ENCODE measurements at regions not wholly inside any gene's neighbourhood (a gene's known extent, or its start where the extent isn't known, plus 50 kb on each side); places are given as distances from the start of the nearest gene placed in this dataset.

DNA sequence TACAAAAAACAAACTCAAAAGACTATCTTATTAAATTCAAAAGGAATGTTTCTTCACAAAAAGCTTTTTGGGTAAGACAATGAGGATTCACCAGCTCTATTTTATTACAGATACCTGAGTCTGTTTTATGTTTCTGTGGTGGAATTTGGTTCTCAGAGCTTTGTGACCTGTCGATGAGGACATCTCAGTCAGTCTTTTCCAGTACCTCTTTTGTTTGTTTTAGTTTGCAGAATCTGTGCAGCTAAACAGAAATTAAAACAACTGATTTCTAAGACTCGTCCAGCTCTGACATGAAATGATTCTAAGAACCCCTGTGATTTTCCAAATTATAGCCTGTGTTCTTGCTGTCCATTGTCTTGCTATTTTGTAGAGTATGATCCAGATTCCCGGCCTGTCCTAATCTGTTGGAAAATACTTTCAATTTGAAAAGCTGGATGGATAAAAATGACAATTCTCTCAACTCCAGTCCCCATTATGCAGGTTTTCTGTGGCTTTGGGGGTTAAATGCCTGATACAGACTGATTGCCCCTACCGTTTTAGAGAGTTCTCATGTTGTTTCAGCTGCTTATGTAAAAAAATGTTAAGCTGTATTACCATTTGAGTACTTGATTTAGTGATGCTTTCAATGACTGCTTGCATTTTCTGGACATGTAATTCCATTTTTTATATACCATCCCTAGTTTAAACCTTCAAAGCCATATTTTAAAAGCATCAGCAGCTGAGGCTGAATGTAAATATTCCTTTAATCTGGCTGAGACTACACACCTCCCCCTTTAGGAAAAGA, 94.2 kb upstream of the TAB2 start:
- in situ Hi-C loops (cut with HindIII; ENCODE audit: low pct_unique_long_range_greater_than_20kb, low sequenced_read_pairs): no loop called here
- no peak for DNase-seq (ENCODE audit: low read depth, low spot score)

DNA sequence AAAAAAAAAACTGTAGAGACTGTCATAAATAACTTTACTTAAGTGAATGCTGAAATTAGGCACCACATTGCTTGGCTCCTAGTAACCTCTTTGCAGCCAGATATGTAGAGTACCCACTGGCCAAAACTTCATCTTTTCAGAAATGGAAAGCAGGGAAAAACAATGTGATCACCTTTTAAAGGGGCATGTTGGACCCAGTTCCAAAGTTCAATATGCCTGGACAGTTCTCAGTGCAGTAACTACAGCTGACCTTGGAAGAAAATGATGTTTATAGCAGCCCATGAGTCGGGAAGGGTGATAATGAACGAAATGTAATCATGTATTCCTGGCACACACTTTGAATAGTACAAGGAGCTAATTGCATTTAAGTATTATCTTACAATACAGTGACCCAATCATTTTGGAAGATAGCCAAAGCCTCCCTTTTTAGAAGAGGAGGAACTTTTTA, 93.6 kb upstream of the TAB2 start:
- DNase-seq (ENCODE audit: low read depth, low spot score): no peak
- in situ Hi-C loops (cut with HindIII; ENCODE audit: low pct_unique_long_range_greater_than_20kb, low sequenced_read_pairs): no loop called here

DNA sequence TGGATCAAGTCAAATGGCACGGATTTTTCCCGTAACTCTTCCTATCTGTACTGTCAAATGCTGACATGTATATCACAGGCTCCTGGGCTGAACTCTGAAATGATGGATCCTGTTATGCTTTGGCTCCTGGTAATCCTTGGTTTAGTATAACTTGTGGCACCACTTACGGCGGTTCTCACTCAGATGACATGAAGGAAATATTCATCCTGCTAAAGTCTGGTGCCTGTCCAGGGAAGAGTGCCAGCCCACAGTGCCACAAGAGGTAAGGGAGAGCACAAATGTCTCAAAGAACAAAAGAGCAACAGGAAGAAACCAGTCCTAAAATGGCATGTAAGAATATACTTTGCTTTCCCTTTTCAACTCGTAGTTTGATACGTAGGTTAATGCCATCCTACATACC, 93.1 kb upstream of the TAB2 start:
- DNase-seq (ENCODE audit: low read depth, low spot score): no peak
- in situ Hi-C loops (cut with HindIII; ENCODE audit: low pct_unique_long_range_greater_than_20kb, low sequenced_read_pairs): no loop called here

DNA sequence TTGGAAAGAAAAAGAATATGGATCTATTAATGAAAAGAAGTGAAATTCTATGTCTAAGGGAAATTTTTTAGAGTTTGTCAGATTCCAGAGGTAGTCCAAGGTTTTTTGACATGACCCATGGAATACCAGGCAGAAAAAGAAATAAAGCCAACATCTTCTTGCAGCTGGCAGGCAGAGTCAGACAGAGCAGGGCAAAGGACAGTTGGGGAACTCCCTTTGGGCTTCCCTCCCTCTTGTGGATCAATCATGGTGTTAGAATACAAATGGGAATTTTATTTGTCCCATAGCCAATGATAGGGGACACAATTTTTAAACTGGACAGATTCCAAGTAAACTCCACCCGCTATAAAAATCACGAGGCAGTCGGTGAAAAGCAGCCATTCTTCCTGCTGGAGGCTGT, 92.1 kb upstream of the TAB2 start:
- in situ Hi-C loops (cut with HindIII; ENCODE audit: low pct_unique_long_range_greater_than_20kb, low sequenced_read_pairs): no loop called here
- no peak for DNase-seq (ENCODE audit: low read depth, low spot score)

DNA sequence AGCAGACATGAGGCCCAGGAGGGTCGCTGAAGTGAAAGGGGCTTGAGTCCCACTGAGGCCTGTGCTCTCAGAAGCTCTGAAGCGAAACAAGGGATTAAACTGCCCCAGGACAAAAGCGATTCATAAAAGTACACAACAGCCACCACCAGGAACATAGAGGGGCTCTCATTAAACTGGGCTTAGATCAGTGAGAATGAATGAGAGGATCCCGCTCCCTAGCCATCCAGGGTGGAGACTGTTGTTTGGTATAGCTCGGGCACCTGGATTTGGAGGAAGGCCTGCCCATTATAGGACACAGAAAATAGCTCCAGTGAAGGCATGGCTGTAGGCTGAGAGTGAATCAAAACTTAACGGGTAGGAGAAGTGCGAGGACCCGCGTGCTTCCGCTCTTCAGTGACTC, 91.6 kb upstream of the TAB2 start:
- DNase-seq (ENCODE audit: low read depth, low spot score): no peak
- in situ Hi-C loops (cut with HindIII; ENCODE audit: low pct_unique_long_range_greater_than_20kb, low sequenced_read_pairs): no loop called here

DNA sequence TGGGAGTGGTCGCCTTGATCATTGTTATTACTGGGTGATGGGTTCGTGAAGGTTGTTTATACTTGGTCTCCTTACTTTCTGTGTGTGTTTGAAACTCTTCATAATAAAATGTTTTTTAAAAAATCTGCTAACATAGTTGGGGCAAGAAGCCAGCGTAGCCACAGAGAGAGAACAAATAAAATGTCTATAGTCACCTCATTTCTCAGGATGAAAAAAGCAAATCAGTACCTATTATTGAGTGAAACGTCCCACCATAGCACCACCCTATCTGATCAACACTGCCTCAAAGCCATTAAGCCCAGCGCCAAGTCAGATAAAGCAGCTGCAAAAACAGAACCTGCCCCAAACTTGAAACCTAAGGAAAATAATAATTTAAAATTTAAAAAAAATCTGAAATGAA, 89.7 kb upstream of the TAB2 start:
- in situ Hi-C loops (cut with HindIII; ENCODE audit: low pct_unique_long_range_greater_than_20kb, low sequenced_read_pairs): no loop called here
- DNase-seq (ENCODE audit: low read depth, low spot score): no peak

DNA sequence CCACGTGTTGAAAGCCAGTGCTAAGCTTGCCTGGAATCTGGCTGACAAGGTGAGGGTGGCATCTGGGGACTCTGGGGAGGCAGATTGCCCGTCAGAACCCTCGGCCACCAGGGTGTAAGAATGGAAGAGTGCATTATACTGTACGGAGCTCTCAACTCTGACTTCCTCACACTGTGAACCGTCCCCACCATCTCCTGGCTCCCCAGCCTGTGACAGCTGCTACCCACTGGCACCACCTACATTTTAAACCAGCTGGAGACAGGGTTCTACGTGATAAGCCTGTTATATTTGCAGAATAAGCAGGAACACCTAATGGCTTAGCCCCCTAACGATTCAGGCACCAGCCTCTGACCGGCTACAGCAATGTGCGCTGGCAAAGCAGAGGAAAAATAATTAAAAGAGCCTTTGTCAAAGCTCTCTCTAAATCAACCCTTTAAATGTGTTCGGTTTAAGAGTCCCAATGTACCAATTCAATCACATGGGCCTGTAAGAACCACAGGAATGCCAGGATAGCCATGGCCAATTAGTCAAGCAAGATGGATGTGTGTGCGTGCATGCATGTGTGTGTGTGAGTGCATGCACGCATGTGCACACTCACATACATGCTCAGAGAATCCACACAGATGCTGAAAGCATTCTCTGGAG, 89.1 kb upstream of the TAB2 start:
- peak; percentile 11 for DNase-seq (ENCODE audit: low read depth, low spot score)
- in situ Hi-C loops (cut with HindIII; ENCODE audit: low pct_unique_long_range_greater_than_20kb, low sequenced_read_pairs): no loop called here

DNA sequence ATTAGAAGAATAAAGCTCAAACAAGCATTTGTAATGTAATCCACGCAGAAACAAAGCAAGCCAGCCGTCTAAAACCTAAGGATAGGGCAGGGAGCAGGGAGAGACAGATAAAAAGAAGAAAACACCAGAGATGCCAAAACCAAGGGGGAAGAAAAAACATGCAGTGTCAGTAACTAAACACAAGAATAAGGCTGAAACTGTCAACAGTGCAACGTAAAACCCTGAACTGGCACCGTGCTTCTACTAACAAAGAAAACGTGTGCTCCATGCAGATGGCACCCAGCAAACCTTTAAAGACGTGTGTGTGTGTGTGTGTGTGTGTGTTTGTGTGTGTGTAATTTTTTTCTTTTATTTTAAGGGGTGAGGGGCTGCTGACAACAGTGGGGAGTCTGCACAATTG, 88.4 kb upstream of the TAB2 start:
- in situ Hi-C loops (cut with HindIII; ENCODE audit: low pct_unique_long_range_greater_than_20kb, low sequenced_read_pairs): no loop called here
- DNase-seq (ENCODE audit: low read depth, low spot score): no peak

DNA sequence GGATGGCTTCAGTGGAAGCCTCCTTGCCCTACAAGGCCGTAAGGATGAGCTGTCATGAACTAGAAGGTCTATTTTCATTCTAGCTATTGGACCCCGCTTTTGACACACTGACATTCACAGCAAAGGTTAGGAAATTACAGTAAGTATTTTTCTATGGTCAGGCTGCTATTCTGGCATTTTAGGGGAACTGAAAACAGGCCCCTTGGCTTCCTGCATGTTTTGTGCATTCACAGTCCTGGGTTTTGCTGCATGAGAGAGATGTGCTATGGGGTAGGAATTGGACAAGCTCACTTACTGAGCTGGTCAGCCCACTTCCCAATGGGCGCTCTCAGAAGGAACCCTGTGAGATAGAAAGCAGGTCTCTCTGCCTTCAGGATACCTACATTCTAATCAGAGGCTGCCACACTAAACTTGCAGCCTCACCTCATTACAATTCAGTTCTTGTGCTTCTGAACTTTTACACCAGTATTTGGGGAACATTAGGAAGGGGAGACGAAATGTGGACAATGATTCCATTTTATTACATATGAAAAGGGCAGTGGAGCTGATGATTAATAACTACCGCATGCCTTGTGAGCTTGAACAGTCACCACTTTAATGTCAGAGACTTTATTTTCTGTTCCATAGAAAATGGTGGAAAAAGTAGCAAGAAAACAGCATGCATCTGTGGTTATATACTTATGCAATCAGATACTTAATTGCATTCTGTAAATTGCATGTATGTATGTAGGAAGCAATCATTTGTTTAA, 86.6 kb upstream of the TAB2 start:
- peak; percentile 26 for DNase-seq (ENCODE audit: low read depth, low spot score)
- in situ Hi-C loops (cut with HindIII; ENCODE audit: low pct_unique_long_range_greater_than_20kb, low sequenced_read_pairs): no loop called here

DNA sequence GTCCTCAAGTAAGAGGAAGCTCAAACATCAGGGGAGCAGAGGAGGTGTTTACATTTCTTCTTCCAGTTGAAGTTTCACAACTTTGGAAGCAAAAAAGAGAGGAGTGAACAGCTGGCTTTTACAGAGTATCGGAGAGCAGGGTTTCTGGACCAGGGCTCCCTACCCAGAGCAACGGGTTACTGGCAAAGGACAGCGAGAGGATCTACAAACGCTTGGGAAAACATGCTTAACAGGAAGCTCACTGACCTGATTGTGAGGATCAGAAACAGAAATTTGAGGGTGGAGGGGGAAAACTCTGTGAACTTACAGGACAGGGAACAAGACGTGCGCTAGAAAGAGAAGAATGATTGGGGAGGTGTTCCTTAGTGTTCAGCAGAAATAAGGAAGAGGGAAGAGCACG, 85.7 kb upstream of the TAB2 start:
- in situ Hi-C loops (cut with HindIII; ENCODE audit: low pct_unique_long_range_greater_than_20kb, low sequenced_read_pairs): no loop called here
- no peak for DNase-seq (ENCODE audit: low read depth, low spot score)

DNA sequence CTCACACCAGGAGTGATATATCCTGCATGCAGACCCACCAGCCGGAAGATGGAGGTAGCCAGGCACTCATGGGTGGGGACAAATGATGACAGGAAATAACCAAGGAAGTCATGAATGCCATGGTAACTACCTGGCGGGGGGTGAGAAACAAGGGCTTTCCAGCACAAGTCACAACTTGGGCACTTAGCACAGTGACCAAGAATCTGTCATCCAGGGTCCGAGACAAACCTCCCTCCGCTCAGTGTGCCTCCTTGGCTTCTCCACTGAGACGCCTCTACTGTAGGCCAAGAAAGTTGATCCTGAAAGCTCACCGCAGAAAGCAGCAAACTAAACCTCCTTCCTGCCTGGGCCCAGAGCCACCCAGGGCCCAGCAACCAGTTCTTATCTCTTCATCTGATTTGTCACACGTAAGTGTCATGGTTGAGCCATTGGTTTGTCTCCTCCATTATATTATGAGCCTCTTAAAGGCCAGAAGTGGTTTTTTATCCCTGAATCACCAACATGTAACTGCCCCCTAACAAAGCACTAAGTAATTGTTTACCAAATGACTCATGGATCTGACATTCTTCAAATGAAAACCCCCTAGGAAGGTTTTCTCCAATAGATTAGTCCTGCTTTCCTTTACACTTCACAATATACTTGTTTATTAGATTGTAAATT, 84.3 kb upstream of the TAB2 start:
- DNase-seq (ENCODE audit: low read depth, low spot score): no peak
- in situ Hi-C loops (cut with HindIII; ENCODE audit: low pct_unique_long_range_greater_than_20kb, low sequenced_read_pairs): no loop called here

DNA sequence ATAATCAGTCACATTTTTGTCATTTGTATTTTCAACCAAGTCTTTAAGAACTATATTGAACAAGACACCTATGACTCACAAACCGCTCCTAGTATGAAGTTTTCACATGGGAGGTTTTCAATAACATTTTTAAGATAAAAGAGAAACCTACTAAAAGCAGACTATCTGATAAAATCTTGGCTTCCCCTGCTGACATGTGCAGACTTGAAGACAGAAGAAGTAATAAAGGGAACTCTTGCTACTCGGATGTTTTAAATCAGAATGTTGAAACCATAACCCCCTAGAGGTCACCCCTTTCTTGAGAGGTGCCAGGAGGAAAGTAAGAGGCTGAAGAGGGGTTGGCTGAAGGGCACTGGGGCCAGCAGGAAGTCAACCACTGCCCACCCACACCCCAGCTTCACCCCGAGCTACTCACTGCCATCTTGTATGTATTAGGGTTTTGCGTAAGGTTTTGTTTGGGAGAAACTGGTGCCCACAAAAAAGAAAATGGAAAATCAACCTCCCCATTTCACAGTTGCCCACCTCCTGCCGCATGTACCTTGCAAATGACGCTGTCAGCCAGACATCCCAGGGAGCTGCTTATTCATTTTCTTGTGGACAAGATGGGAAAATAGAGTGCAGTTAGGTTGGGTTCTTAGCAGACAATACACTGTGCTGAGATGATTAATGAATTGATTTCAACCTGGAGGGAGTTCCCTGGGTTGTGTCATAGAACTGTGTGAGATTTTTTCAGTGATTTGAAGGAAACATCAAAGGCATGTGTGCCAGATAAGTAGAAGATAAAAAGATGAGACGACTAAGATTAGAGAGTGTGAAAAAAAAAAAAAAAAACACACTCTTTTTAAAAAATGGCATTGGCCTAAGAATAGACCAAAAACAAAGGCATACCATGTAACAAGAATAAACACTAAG, 83.2 kb upstream of the TAB2 start:
- in situ Hi-C loops (cut with HindIII; ENCODE audit: low pct_unique_long_range_greater_than_20kb, low sequenced_read_pairs): no loop called here
- no peak for DNase-seq (ENCODE audit: low read depth, low spot score)

DNA sequence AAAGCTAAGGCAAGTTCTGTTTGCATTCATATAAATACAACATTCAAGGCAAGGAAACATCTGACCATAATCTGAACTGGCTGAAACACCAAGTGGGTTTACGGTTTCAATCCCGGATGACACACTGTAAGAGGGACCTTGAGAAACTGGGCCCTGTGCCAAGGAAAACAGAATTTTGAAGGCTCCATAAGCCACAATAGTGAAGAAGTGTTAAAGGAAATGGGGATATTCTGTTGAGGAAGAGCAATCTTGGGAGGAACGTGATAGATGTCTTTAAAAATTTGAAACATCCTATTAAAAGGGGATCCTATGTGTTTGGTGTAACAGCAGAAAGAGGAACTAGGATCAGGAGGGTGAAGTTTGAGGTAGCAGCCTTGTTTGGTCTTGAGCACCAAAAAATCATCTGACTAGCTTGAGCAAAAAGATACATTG, 82.4 kb upstream of the TAB2 start:
- no peak for DNase-seq (ENCODE audit: low read depth, low spot score)
- in situ Hi-C loops (cut with HindIII; ENCODE audit: low pct_unique_long_range_greater_than_20kb, low sequenced_read_pairs): no loop called here

DNA sequence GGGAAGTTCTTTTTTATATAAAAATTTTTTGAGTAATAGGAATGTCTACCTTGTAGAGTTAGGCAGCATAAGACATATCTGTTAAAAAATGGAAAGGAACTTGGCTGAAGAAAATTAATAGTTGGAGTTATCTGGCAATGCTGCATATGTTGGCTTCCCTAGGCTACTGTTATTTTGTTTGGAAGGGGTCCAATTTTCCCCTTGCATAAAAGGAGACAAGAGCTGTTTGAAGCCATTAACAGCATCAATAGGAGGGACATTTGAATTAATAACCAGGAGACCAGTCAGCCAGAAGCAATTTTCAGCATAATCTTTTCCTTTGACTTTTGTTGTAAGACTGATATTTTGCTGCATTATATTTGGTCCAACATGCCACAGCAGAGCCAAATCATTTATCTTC, 80.9 kb upstream of the TAB2 start:
- in situ Hi-C loops (cut with HindIII; ENCODE audit: low pct_unique_long_range_greater_than_20kb, low sequenced_read_pairs): no loop called here
- DNase-seq (ENCODE audit: low read depth, low spot score): no peak

DNA sequence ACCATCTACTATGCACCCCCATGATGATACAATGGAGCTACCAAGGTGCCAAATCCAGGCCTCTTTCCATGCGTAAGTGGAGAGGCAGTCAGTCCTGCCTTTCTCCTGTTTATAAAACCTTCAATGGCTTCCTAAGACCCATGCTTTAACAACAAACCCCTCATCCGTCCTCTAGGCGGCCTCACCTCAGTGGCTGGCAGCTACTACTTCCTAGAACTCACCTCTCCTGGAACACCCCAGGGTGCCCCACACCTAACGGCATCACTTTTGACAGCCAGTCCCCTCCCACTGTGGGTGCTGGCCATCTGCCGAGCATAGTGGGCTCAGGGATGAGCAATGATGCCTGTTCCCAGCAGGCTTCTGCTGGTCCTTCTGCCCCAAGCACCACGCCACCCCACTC, 80.0 kb upstream of the TAB2 start:
- in situ Hi-C loops (cut with HindIII; ENCODE audit: low pct_unique_long_range_greater_than_20kb, low sequenced_read_pairs): no loop called here
- no peak for DNase-seq (ENCODE audit: low read depth, low spot score)

DNA sequence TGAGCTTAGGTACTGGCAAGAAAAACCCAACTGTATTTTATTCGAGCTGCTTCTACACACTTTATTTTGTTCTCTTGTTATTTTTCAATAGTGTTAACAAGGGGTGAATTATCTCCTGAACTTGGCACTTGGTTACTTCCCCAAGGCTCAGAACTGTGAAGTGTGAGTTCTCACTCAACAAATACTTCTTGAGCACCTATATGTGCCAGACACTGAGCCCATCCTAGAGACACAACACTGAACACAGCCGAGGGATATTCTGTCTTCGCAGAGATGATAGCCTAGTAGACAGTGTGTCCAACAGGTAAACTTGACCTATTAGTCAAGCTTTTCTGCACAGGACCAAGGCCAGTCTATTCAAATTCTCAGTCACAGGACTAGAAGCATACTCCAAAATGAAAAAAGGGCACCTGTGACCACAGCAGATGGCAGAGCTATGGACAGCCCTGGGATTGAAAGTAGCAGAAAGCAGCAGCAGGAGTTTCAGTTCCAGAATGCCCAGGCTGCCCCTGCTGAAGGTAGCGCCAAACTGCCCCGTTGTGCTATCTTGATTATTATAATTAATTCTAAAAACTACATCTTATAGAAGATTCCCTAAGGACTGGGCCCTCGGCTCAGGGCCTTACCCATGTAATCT, 77.8 kb upstream of the TAB2 start:
- DNase-seq (ENCODE audit: low read depth, low spot score): no peak
- in situ Hi-C loops (cut with HindIII; ENCODE audit: low pct_unique_long_range_greater_than_20kb, low sequenced_read_pairs): no loop called here

DNA sequence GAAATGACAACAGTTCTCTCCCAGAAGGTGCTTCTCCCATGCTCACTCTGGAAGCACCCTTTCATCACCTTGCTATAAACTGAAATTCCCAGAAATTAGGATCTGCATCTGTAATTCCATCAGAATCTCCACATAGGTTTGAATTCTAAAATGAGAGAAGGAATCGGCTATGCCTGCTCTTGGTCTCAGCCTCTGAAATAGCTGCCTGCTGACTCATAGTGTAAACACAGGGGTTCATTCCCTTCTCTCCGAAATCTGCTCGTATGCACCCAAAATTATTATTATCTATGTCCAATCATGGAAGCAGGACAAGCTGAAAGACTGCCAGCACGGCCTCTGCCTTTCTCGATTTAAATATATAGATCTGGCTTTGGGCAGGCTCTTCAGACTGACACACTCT, 74.6 kb upstream of the TAB2 start:
- in situ Hi-C loops (cut with HindIII; ENCODE audit: low pct_unique_long_range_greater_than_20kb, low sequenced_read_pairs): no loop called here
- DNase-seq (ENCODE audit: low read depth, low spot score): no peak
